Peyer's patch (tissue), 4 donors: ENCODE measurements at regions not wholly inside any gene's neighbourhood (a gene's known extent, or its start where the extent isn't known, plus 50 kb on each side); places are given as distances from the start of the nearest gene placed in this dataset.

Source experiments
- CTCF ChIP-seq, 6 experiments: fragments of 450-650 bp in 4 of 6; fragments of 200-600 bp in 2 of 6; sonication (generic) in 1 of 6; IDR thresholded peaks; one replicate each; pipeline ENCODE4 v1.5.1; 2017 to 2019; ENCODE audit warnings: antibody characterized with exemption in 6 of 6, mild to moderate bottlenecking in 3 of 6, moderate library complexity in 1 of 6
- POLR2A ChIP-seq, 2 donors: fragments of 450-650 bp; IDR thresholded peaks; one replicate each; pipeline ENCODE4 v1.5.1; 2017; ENCODE audit warnings: antibody characterized with exemption in 2 of 2, mild to moderate bottlenecking in 2 of 2, moderate library complexity in 2 of 2

GRCh38 chr4:106746451-106746850 is 289.7 kb downstream of the DKK2 start:
- no peak for TF ChIP-seq CTCF (IDR thresholded peaks at IDR 0.05)
- TF ChIP-seq POLR2A (IDR thresholded peaks at IDR 0.05): no peak
